DMS53 treated with DMSO at 0.1 percent for 48 hours (cell line): ENCODE measurements at regions not wholly inside any gene's neighbourhood (a gene's known extent, or its start where the extent isn't known, plus 50 kb on each side); places are given as distances from the start of the nearest gene placed in this dataset.
"Not testable (repeated sequence)": the region's sequence is repeated elsewhere in the genome, so short reads cannot be mapped to it uniquely, and the experiment has no call there.

ENCODE experiments used
- DNase-seq: peaks from one replicate; lab custom pipeline; 2025; ENCODE audit not compliant: unreplicated experiment; lab: John Stamatoyannopoulos, UW

DNA sequence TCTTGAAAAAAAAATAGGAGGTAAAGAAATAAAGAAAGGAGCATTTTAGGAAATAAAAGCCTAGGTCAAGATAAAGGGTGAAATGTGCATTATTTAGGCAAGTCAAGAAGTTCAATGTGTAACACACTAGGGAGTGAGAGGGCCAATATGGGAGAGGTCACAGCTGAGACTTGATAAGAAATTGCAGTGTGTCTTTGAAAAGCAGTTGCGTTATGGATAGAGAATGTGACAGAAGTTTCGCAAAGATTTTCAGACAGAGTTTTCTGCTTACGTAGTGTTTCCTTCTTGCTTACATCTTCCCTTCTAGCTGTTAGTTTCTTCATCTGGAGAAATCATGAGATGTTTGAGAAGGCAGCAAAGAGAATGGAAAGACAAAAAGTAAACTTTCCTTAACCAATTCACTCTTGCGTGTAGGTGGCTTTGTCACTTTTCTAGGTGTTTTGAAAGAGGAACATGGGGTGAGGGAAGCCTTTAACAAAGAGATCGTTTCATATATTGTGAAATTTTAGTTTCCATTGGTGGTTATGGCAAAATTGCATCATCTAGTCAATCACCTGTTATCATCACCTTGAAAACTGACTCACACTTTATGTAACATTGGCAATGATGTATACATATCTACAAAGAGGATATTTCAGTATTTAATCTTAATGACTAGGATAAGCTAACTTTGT lies 975.5 kb downstream of the OLFM4 start:
- no peak for DNase-seq

DNA sequence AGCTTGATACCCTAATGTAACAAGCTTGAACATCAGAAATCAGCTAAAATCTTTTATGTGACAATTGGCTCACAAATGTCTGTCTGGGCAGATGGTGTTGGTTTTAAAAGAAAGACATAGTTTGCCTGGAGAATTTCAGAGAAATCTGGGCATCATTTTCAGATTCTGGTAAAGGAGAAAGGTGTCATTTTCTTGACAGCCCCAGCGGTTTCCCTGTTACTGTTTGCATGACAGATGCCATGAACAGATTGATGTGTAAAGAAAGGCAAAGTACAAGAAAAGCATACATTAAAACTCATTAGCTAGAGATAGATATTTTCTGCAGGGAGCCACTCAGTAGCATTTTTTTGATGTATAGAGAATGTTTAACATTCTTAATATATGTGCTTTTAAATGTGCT lies 987.9 kb downstream of the OLFM4 start:
- no peak for DNase-seq

DNA sequence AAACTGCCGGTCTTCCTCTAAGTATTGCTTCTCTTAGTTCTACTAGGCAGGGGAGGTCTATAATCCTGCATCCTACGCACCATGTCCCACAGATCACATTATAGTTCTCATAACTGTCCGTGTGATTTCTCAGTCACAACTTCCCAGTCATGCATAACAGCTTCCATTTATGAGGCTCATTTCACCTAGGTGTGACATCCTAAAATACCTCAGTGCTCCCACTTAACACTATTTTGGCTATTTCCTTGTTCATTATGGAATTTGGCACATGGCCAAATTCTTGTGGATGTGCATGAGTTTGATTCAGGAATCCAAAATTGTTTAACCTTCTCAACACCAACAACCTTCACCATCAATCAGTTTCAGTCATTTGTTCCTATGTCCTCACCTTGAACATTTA lies 989.9 kb downstream of the OLFM4 start:
- no peak for DNase-seq

DNA sequence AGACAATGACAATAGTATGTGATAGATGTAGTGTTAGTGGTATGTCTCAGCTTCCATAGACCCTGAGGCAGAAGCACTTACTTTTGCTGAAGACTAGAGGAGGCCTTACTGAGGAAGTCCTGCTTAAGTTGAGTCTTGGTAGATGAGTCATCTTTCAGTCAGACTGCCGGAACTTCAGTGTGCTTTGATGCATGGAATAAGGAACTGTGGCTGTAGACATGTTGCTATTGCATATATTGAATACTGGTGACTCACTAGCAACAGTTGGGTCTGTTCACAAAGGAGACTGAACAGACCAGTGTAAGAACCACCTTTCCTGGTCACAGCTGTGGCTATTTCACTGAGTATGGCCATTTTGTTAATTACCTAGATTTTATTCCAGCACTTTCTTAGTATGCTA lies 1000.6 kb downstream of the OLFM4 start:
- peak; percentile 83 for DNase-seq

DNA sequence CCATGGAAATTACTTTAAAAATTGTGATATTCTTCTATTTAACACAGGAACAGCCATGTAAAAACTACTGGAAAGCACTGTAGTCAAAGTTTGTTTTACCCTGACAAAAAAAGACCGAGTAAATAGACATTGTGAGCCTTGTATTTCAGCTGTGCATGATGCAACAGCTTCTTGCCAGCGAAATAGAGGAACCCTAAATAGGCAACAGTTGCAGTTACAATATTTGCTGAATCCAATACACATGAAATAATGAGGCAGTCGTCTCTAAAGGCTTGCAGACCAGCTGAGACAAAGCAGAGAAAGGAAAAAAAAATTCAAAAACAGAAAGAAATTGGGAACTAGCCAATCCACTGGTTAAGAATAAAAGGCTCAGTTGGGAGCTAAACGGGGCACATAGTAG lies 1001.1 kb downstream of the OLFM4 start:
- DNase-seq: peak; percentile 5

DNA sequence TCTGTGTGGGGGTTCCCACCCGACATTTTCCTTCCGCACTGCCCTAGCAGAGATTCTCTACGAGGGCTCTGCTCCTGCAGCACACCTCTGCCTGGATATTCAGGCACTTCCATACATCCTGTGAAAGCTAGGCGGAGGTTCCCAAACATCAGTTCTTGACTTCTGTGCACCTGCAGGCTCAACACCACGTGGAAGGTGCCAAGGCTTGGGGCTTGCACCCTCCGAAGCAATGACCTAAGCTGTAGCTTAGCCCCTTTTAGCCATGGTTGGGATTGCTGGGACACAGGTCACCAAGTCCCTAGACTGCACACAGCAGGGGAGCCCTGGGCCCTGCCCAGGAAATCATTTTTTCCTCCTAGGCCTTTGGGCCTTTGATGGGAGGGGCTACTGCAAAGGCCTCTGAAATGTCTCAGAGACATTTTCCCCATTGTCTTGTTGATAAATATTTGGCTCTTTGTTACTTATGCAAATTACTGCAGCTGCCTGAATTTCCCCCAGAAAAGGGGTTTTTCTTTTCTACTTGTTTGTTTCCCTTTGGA lies 1004.8 kb downstream of the OLFM4 start:
- DNase-seq: no peak

DNA sequence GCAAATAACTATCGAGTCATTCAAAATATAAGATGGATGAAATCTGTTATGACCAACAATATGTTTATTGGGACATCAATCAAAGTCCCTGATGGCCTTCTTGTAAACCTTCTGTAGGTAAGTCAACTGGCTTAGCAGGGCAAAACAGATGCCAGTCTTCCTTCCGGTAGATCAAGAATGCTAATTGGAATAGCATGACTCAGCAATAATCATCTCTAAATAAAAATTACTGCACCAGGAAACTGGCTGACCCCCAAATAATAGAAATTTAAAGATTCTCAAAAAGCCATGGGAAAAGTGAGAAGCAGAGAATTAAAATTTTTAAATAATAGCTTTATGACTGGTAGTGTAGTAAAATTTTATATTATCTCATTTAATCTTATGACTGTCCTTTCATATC lies 1005.4 kb downstream of the OLFM4 start:
- DNase-seq: no peak

DNA sequence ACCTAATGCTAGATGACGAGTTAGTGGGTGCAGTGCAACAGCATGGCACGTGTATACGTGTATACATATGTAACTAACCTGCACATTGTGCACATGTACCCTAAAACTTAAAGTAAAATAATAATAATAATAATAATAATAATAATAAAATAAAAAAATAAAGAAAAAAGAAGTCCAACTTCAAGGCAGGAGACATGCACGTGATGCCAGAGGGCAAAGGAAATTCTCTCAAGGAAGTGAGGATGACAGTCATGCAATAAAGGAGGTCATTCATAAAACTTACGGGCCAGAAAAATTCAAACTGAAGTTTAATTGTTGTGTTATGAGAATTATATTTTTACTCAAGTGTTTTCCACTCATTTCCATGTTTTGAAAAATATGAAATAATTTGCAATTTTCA lies 1028.8 kb downstream of the OLFM4 start:
- DNase-seq: not testable (repeated sequence)

DNA sequence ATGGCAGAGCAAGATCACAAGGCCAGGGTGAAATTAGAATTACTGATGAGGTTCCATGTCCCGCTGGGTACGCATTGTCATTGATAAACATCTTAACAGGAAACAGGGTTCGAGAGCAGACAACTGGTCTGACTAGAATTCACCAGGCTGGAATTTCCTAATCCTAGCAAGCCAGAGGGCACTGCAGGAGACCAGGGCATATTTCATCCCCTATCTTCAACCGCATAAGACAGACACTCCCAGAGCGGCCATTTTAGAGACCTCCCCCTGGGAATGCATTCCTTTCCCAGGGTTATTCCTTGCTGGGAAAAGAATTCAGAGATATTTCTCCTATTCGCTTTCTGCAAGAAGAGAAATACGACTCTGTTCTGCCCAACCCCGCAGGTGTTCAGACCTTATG lies 1041.3 kb downstream of the OLFM4 start:
- not testable (repeated sequence) for DNase-seq

DNA sequence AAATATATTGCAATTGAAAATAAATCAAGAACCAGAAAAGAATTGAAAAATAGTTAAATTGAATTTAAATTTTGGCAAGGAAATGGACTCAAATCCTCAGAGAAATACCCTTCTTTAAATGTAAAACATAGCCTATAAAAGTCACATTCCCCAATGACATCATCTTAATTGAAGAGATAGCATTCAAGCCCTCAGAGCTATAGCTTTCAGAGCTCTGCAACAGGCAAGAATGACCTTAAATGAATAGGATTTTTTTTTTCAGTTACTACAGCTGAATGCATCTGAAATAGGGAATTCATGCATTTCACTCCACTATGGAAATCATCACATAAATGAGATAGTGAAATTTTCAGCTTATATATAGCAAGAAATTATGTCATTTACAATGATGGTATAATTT lies 1049.0 kb downstream of the OLFM4 start:
- DNase-seq: no peak

DNA sequence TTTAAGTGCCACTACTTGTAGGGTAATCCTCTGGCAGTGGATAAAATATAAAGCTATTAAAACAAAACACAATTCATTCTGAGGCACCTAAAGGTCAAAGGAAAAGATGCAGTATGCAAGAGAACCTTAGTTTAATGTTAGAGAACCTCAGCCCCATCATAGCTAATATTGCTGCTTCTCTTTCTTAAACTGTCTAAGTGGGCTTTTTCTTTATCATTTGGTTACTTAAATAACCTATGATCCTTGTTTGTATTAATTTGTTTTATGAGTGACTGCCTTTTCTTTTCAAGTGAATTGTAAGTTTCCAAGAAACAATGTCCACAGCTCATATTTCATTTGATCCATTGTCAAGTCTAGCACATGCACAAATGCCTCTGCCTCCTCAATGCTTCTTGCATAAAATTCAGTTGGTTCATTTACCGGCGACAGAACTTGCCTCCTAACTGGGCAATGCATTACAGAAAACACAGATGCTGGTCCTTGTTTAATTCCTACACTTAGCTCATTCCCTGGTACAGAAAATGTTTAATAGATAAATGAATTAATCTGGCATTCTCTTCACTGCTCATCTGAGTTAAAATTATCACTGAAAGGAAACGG lies 1049.8 kb downstream of the OLFM4 start:
- DNase-seq: no peak

DNA sequence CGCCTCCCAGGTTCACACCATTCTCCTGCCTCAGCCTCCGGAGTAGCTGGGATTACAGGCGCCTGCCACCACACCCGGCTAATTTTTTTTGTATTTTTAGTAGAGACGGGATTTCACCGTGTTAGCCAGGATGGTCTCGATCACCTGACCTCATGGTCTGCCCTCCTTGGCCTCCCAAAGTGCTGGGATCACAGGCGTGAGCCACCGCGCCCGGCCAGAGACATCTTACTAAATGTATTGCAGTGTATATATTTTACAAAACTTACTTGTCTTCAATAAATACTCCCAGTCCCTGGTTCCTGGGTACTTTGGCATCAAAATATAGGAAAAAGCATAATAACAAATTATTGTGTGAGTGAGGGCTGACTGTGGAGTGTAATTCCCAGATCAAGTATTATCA lies 1053.7 kb downstream of the OLFM4 start:
- DNase-seq: not testable (repeated sequence)

DNA sequence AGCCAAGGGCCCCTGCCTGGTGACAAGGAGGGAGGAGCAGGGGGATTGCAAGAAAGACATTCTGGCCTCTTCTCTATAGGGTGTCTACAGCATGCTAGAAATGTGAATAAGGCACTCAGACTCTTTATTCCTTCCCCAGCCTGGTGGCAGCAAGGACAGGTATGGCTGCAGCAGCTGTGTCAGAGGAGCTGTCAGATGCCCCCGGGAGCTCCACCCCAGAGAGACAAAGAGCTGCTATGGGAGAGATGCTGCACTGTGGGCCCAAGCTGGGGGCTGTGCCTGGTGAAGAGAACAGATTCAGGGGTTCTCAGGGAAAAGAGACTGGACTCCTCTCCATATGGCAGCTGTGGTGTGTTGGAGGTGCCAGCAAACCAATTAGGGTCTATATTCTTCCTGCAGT lies 1063.3 kb downstream of the OLFM4 start:
- no peak for DNase-seq

DNA sequence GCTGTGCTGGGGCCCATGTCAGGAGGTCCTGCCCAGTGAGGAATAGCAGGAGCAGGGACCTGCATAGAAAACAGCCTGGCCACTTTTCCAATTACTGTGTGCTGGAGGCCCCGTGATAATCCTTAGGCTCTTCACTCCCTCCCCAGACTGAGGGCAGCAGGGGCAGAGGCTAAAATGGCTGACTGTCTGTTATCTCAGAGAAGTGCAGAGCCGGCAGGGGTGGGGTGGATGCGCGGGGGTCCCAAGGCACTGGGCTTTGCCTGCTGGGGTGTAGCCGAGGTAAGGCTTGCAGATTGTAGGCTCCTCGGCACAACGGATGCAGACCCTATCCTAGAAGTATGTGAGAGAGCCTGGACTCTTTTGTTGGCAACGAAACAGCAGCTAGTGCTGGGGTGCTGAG lies 1064.1 kb downstream of the OLFM4 start:
- DNase-seq: no peak

DNA sequence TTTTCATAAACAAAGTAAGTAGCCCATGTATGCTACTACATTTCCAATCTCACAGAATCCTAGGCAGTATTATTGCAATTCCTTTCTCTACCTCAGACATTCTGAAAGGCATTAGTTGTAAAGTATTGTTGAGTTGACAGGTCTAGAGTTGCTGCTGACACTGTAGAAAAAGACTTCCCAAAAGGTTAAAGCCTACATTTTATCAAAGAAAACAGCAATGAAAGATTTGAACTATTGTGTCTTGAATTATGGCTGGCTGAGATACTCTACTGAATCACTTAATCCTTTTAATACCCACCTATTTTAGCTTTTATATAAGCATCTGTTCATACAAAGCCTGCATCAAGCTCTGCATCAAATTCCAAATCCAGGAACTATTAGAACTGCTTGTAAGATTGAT lies 1082.0 kb downstream of the OLFM4 start:
- no peak for DNase-seq

DNA sequence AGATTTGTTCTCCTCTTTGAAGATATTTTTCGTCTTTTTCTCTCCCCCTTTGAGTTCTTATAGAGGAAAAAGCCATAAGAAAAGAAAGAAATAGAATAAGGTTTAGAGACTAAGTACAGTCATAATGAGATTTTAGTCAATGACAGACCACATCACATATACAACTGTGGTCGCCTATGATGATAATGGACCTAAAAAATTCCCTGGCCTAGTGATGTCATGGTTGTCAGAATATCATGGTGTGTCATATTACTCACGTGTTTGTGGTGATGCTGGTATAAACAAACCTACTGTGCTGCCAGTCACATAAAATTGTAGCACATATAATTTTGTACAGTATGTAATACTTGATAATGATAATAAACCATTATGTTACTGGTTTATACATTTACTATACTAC lies 1096.1 kb downstream of the OLFM4 start:
- DNase-seq: no peak

DNA sequence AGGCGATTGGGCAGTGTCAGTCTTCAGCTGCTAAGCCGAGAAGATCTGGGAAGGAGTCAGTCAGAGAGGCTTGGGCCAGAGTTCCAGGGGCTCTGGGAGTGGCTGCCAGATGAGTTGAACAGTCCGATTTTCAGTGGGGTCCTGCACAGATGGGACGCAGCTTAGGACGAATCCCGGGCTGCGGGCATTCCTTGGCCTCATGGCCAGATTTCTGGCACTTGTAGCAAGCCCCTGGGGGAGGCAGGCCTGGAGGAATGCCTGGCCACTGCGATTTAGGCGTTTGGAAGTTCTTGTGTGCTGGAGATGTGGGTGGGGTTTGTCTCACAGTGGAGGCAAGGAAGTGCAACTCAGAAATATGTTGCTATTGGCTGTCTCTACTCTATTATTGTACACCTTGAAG lies 1102.3 kb downstream of the OLFM4 start:
- not testable (repeated sequence) for DNase-seq

DNA sequence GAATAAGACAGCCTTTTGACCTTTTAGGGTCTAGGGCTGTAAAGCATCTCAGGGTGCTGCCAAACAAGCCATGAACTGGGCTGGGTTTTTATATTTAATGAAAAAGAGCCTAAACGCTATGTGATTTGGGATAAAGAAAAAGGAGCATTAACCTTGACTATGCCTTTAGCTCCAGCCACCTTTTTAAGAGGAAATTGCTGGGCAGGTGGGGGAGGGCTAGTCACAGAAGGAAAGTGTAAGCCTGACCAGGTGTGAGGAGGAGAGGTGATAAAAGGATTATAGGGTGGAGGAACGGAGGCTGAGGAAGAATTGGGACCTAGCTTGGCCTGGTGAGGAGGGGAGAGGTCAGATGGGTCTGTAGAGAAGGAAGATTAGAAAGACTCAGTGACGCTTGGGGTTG lies 1102.8 kb downstream of the OLFM4 start:
- not testable (repeated sequence) for DNase-seq

DNA sequence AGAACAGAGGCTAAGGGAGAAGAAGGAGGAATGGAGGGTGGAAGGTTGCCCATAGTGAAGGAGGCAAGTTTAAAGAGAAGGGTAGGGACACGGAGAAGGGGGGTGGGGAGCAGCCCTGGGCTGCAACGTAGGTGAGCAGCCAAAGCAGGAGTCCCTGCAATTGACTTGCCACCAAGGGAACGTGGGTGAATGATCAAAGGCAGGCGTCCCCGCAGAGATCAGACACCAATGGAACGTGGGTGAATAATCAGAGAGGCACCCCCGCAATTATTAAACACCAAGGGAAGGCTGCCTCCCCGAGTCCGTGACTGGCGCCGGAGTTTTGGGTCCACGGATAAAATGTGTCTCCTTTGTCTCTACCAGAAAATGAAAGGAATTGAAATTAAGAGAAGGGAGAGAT lies 1103.5 kb downstream of the OLFM4 start:
- not testable (repeated sequence) for DNase-seq

DNA sequence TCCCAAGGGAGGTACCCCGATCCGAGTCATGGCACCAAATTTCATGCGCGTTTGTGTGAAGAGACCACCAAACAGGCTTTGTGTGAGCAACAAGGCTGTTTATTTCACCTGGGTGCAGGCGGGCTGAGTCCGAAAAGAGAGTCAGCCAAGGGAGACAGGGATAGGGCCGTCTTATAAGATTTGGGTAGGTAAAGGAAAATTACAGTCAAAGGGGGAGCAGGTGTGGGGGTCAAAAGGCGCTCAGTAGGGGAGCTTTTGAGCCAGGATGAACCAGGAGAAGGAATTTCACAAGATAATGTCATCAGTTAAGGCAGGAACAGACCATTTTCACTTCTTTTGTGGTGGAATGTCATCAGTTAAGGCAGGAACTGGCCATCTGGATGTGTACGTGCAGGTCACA lies 1104.1 kb downstream of the OLFM4 start:
- not testable (repeated sequence) for DNase-seq

DNA sequence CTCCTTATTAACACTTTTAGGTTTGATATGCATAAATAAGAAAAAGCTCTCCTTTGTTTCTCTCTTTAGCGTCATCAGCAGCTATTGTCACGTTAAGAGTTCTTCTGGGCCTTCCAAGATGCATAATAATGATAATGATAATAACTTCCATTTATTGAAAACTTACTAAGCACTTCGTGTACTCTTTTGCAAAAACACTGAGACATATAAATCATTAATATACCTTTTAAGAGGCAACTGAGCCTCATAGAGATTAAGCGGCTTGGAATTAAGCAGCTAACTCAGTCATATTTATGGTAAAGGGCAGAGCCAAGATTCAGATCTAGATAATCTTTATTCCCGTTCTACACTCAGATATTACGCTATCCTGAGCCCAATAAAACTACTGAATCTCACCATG lies 1105.1 kb downstream of the OLFM4 start:
- no peak for DNase-seq

DNA sequence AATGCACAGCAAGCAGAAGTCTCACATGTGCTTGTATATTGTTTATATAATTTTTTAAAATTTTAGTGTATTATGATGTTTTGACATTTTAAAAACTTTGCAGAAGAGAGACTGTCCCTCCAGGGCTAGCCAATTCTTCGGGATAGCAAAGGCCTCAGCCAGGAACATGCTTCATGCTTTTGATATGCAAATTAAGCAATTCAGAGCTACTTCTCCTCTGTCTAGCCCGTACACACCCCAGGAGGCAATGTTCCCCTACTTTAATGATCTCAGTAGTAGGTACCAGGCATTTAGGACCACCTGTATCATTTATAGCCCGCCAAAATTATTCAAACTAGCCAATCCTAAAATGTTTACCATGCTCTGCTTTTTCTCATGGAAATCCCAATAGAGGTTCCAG lies 1116.2 kb downstream of the OLFM4 start:
- DNase-seq: no peak

DNA sequence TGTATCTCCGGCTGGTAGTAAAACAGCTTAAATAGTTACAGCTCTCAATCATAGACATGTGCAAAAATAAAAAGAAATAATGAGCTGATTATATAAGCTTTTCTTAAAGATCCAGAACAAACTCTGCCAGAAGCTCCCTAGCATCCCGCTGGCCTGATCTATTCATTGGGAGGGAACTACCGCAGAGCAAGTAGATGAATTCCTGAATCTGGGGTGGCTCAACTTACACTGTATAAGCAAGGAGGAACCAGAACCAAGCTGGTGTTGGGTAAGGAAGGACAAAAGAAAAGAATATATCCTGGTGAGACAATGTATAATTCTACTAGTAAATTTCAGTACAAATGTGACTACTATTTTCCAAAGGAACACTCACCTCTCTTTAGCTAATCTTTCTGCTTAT lies 1122.2 kb downstream of the OLFM4 start:
- DNase-seq: no peak
